Suprapubic skin (tissue), 4 donors: ENCODE measurements at regions not wholly inside any gene's neighbourhood (a gene's known extent, or its start where the extent isn't known, plus 50 kb on each side); places are given as distances from the start of the nearest gene placed in this dataset.

Experiments
- CTCF ChIP-seq, 2 donors: fragments of 200-600 bp in 1 of 2; fragments of 450-650 bp in 1 of 2; sonication (generic) in 1 of 2; IDR thresholded peaks; one replicate each; pipeline ENCODE4 v1.5.1; 2016 to 2019; ENCODE audit warnings: antibody characterized with exemption in 2 of 2, mild to moderate bottlenecking in 1 of 2, moderate library complexity in 1 of 2
- EP300 ChIP-seq: sonication (generic); formaldehyde crosslinking; IDR thresholded peaks from one replicate; pipeline ENCODE4 v1.6.1; 2017; ENCODE audit warnings: antibody characterized with exemption
- POLR2A ChIP-seq, 2 donors: fragments of 450-650 bp; IDR thresholded peaks; one replicate each; pipeline ENCODE4 v1.6.1; 2017; ENCODE audit warnings: antibody characterized with exemption in 2 of 2, mild to moderate bottlenecking in 2 of 2, moderate library complexity in 2 of 2
- POLR2AphosphoS5 ChIP-seq, 3 donors: sonication (generic); formaldehyde crosslinking; IDR thresholded peaks; one replicate each; pipeline ENCODE4 v1.6.1; 2017; ENCODE audit warnings: antibody characterized with exemption in 3 of 3

GRCh38 chr5:25669645-25670401, 1025.0 kb upstream of the CDH10 start:
- TF ChIP-seq CTCF (IDR thresholded peaks at IDR 0.05) (no peak), POLR2AphosphoS5 (IDR thresholded peaks at IDR 0.05) (no peak), EP300 (no peak), POLR2A (IDR thresholded peaks at IDR 0.05) (no peak)
